Stimulated activated CD4-positive, alpha-beta T cell treated with anti-CD3 and anti-CD28 coated beads, Interleukin-4, amount 100 ng/mL, for 48 hours (primary cell): ENCODE measurements at regions not wholly inside any gene's neighbourhood (a gene's known extent, or its start where the extent isn't known, plus 50 kb on each side); places are given as distances from the start of the nearest gene placed in this dataset.
"Not testable (repeated sequence)": the region's sequence is repeated elsewhere in the genome, so short reads cannot be mapped to it uniquely, and the experiment has no call there.

Source experiments
- DNase-seq, 2 donors: peaks; one replicate each; pipeline ENCODE4 v3.0.0-alpha.2; 2020; ENCODE audit warnings: low read depth in 2 of 2

GRCh38 chr5:20832204-20833080 is 844.4 kb upstream of the CDH18 start:
- DNase-seq = no peak

- not testable (repeated sequence) for DNase-seq
Measured at GRCh38 chr5:20825951-20826350, 838.0 kb upstream of the CDH18 start.

- DNase-seq = not testable (repeated sequence)
Measured at GRCh38 chr5:20797216-20797615, 809.2 kb upstream of the CDH18 start.

- not testable (repeated sequence) for DNase-seq
Measured at GRCh38 chr5:20784755-20785154, 796.8 kb upstream of the CDH18 start.

GRCh38 chr5:20783484-20783883 is 795.5 kb upstream of the CDH18 start:
- not testable (repeated sequence) for DNase-seq

- not testable (repeated sequence) for DNase-seq
Measured at GRCh38 chr5:20771338-20771737, 783.3 kb upstream of the CDH18 start.

GRCh38 chr5:20765074-20765473 is 777.1 kb upstream of the CDH18 start:
- DNase-seq = not testable (repeated sequence)

GRCh38 chr5:20759459-20759858 is 771.5 kb upstream of the CDH18 start:
- not testable (repeated sequence) for DNase-seq

GRCh38 chr5:20752179-20752578 is 764.2 kb upstream of the CDH18 start:
- not testable (repeated sequence) for DNase-seq

- not testable (repeated sequence) for DNase-seq
Measured at GRCh38 chr5:20735715-20736114, 747.7 kb upstream of the CDH18 start.

- not testable (repeated sequence) for DNase-seq
Measured at GRCh38 chr5:20732223-20732622, 744.2 kb upstream of the CDH18 start.

- not testable (repeated sequence) for DNase-seq
Measured at GRCh38 chr5:20721286-20721685, 733.3 kb upstream of the CDH18 start.

- DNase-seq = not testable (repeated sequence)
Measured at GRCh38 chr5:20711520-20712155, 723.6 kb upstream of the CDH18 start.

GRCh38 chr5:20707634-20708033 is 719.6 kb upstream of the CDH18 start:
- not testable (repeated sequence) for DNase-seq

GRCh38 chr5:20694121-20694520 is 706.1 kb upstream of the CDH18 start:
- DNase-seq = no peak

- no peak for DNase-seq
Measured at GRCh38 chr5:20692913-20693312, 704.9 kb upstream of the CDH18 start.

- no peak for DNase-seq
Measured at GRCh38 chr5:20683241-20683940, 695.4 kb upstream of the CDH18 start.

GRCh38 chr5:20680718-20681302 is 692.8 kb upstream of the CDH18 start:
- no peak for DNase-seq

GRCh38 chr5:20678814-20679298 is 690.9 kb upstream of the CDH18 start:
- no peak for DNase-seq

- DNase-seq = no peak
Measured at GRCh38 chr5:20678386-20678785, 690.4 kb upstream of the CDH18 start.

GRCh38 chr5:20660588-20660987 is 672.6 kb upstream of the CDH18 start:
- DNase-seq = no peak

GRCh38 chr5:20656262-20656661 is 668.3 kb upstream of the CDH18 start:
- no peak for DNase-seq
